CD4-positive, alpha-beta T cell treated with Interleukin-21 for 1 hour (primary cell): ENCODE measurements at regions not wholly inside any gene's neighbourhood (a gene's known extent, or its start where the extent isn't known, plus 50 kb on each side); places are given as distances from the start of the nearest gene placed in this dataset.
"Not testable (repeated sequence)": the region's sequence is repeated elsewhere in the genome, so short reads cannot be mapped to it uniquely, and the experiment has no call there.

Experiments used
- DNase-seq: peaks from one replicate; pipeline ENCODE4 v3.0.0-alpha.2; 2020

GRCh38 chr10:56537984-56538383 is 176.9 kb upstream of the ZWINT start:
- DNase-seq = no peak

GRCh38 chr10:56522166-56522565 is 161.1 kb upstream of the ZWINT start:
- no peak for DNase-seq

GRCh38 chr10:56508562-56508961 is 147.5 kb upstream of the ZWINT start:
- no peak for DNase-seq

- DNase-seq = no peak
Observed at GRCh38 chr10:56507033-56507432, 146.0 kb upstream of the ZWINT start.

GRCh38 chr10:56505555-56505954 is 144.5 kb upstream of the ZWINT start:
- no peak for DNase-seq

- DNase-seq = no peak
Observed at GRCh38 chr10:56496186-56496486, 135.1 kb upstream of the ZWINT start.

GRCh38 chr10:56487746-56488145 is 126.7 kb upstream of the ZWINT start:
- DNase-seq = no peak

GRCh38 chr10:56481521-56482091 is 120.5 kb upstream of the ZWINT start:
- DNase-seq = no peak

- no peak for DNase-seq
Observed at GRCh38 chr10:56472978-56473377, 111.9 kb upstream of the ZWINT start.

- DNase-seq = no peak
Observed at GRCh38 chr10:56470701-56471100, 109.6 kb upstream of the ZWINT start.

GRCh38 chr10:56469482-56469881 is 108.4 kb upstream of the ZWINT start:
- DNase-seq = no peak

GRCh38 chr10:56466005-56466404 is 104.9 kb upstream of the ZWINT start:
- DNase-seq = no peak

- no peak for DNase-seq
Observed at GRCh38 chr10:56449770-56450169, 88.7 kb upstream of the ZWINT start.

GRCh38 chr10:56447613-56448012 is 86.6 kb upstream of the ZWINT start:
- not testable (repeated sequence) for DNase-seq

- not testable (repeated sequence) for DNase-seq
Observed at GRCh38 chr10:56441337-56441736, 80.3 kb upstream of the ZWINT start.
